ENCODE measurements at regions not wholly inside any gene's neighbourhood (a gene's known extent, or its start where the extent isn't known, plus 50 kb on each side); places are given as distances from the start of the nearest gene placed in this dataset.

GRCh38 chr13:111654531-111654930 is 334.1 kb downstream of the TEX29 start:
- Histone ChIP-seq H3K9ac (ENCODE audit: insufficient read depth in 1 of 2, low read length in 2 of 2) (no peak overlapping the region), H3K36me3 (ENCODE audit: control insufficient read depth in 4 of 4, insufficient read depth in 4 of 4, low read length in 4 of 4) (no peaks in the 10 kb centered on the region), H3K27ac (ENCODE audit: low read depth in 1 of 2, low read length in 1 of 2) (no peak overlapping the region), H3K27me3 (ENCODE audit: control insufficient read depth in 3 of 3, insufficient read depth in 3 of 3, low read length in 2 of 3) (peaks cover 3 to 24% (median 21%) of the 10 kb centered on the region in 3 donors), H3K4me3 (no peak overlapping the region), H3K9me3 (ENCODE audit: control insufficient read depth in 4 of 4, insufficient read depth in 3 of 4, low read length in 3 of 4) (peaks cover 0 to 2% (median 0%) of the 10 kb centered on the region in 4 donors), H3K4me1 (ENCODE audit: control insufficient read depth in 5 of 5, insufficient read depth in 5 of 5, low read length in 5 of 5) (peaks cover 0 to 5% (median 0%) of the 10 kb centered on the region in 5 donors)
- TF ChIP-seq CTCF (IDR thresholded peaks at IDR 0.05; ENCODE audit: control extremely low read depth, extremely low read depth): no peak
- no peak for DNase-seq
- WGBS, 2 donors: 84 to 94% methylated on average over 8 of the region's 8 CpGs
- no peak for ATAC-seq (ENCODE audit: insufficient read depth, low FRiP score)

GRCh38 chr13:111656439-111656838 is 336.0 kb downstream of the TEX29 start:
- TF ChIP-seq CTCF (IDR thresholded peaks at IDR 0.05; ENCODE audit: control extremely low read depth, extremely low read depth): no peak
- DNase-seq: no peak
- no peak overlapping the region for H3K27ac ChIP-seq (ENCODE audit: low read depth in 1 of 2, low read length in 1 of 2)
- no peak overlapping the region for H3K9ac ChIP-seq (ENCODE audit: insufficient read depth in 1 of 2, low read length in 2 of 2)
- peaks cover 0 to 21% (median 16%) of the 10 kb centered on the region in 3 donors for H3K27me3 ChIP-seq (ENCODE audit: control insufficient read depth in 3 of 3, insufficient read depth in 3 of 3, low read length in 2 of 3)
- ATAC-seq (ENCODE audit: insufficient read depth, low FRiP score): no peak
- H3K4me3 ChIP-seq: no peak overlapping the region
- WGBS, 2 donors: 89 to 92% methylated on average over 19 of the region's 19 CpGs
- H3K36me3 ChIP-seq (ENCODE audit: control insufficient read depth in 4 of 4, insufficient read depth in 4 of 4, low read length in 4 of 4): no peaks in the 10 kb centered on the region
- H3K4me1 ChIP-seq (ENCODE audit: control insufficient read depth in 5 of 5, insufficient read depth in 5 of 5, low read length in 5 of 5): peaks cover 0 to 5% (median 0%) of the 10 kb centered on the region in 5 donors
- peaks cover 0 to 2% (median 0%) of the 10 kb centered on the region in 4 donors for H3K9me3 ChIP-seq (ENCODE audit: control insufficient read depth in 4 of 4, insufficient read depth in 3 of 4, low read length in 3 of 4)

GRCh38 chr13:111657013-111657412 is 336.6 kb downstream of the TEX29 start:
- ATAC-seq (ENCODE audit: insufficient read depth, low FRiP score) (no peak), DNase-seq (no peak)
- Histone ChIP-seq H3K4me3 (no peak overlapping the region), H3K9me3 (ENCODE audit: control insufficient read depth in 4 of 4, insufficient read depth in 3 of 4, low read length in 3 of 4) (peaks cover 0 to 2% (median 0%) of the 10 kb centered on the region in 4 donors), H3K9ac (ENCODE audit: insufficient read depth in 1 of 2, low read length in 2 of 2) (no peak overlapping the region), H3K36me3 (ENCODE audit: control insufficient read depth in 4 of 4, insufficient read depth in 4 of 4, low read length in 4 of 4) (no peaks in the 10 kb centered on the region), H3K27me3 (ENCODE audit: control insufficient read depth in 3 of 3, insufficient read depth in 3 of 3, low read length in 2 of 3) (peaks cover 0 to 21% (median 16%) of the 10 kb centered on the region in 3 donors), H3K4me1 (ENCODE audit: control insufficient read depth in 5 of 5, insufficient read depth in 5 of 5, low read length in 5 of 5) (peaks cover 0 to 5% (median 0%) of the 10 kb centered on the region in 5 donors), H3K27ac (ENCODE audit: low read depth in 1 of 2, low read length in 1 of 2) (no peak overlapping the region)
- WGBS, 2 donors: 85 to 93% methylated on average over 5 of the region's 5 CpGs
- no peak for TF ChIP-seq CTCF (IDR thresholded peaks at IDR 0.05; ENCODE audit: control extremely low read depth, extremely low read depth)
